Kidney epithelial cell (primary cell): ENCODE measurements at regions not wholly inside any gene's neighbourhood (a gene's known extent, or its start where the extent isn't known, plus 50 kb on each side); places are given as distances from the start of the nearest gene placed in this dataset.

Experiments used
- DNase-seq: peaks from one replicate; pipeline ENCODE4 v3.0.0-alpha.2; 2010; ENCODE audit warnings: low read depth
- H3K27me3 ChIP-seq: 2 replicates; pipeline ENCODE4 v1.6.0; 2011; ENCODE audit warnings: low read length; ENCODE audit not compliant: control insufficient read depth, insufficient read depth
- H3K36me3 ChIP-seq: 2 replicates; pipeline ENCODE4 v1.5.1; 2011; ENCODE audit warnings: low read length; ENCODE audit not compliant: control insufficient read depth, insufficient read depth
- H3K4me3 ChIP-seq: 2 replicates; pipeline ENCODE4 v1.5.1; 2011; ENCODE audit warnings: low read depth, mild to moderate bottlenecking, control low read depth, low read length
- CTCF ChIP-seq: IDR thresholded peaks from 2 replicates; pipeline ENCODE4 v1.5.1; 2011; ENCODE audit warnings: mild to moderate bottlenecking, moderate library complexity, low read length, control low read depth, inconsistent platforms; ENCODE audit not compliant: insufficient read depth, poor library complexity, severe bottlenecking

DNA sequence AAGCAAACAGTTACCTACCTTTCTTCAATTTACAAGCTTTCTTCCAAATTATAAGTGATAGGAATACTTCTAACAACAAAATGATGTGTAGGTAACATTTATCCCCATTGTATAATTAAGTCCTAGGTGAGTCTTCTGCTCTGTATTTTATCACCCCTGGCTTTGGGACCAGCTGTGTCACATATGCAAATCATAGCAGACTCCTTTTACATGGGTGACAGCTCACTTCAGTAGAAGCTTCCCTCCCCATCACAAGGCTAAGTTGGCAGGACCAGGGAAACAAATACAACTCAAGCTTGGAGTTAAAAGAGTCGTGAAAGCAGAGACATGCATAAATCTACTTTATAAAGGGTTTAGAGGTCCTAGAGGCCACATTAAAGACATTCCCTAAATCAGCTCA is 121.1 kb upstream of the RUNX1 start:
- Histone ChIP-seq H3K36me3 (no peaks in the 10 kb centered on the region), H3K4me3 (no peak overlapping the region), H3K27me3 (no peaks in the 10 kb centered on the region)
- DNase-seq = no peak
- TF ChIP-seq CTCF = no peak

DNA sequence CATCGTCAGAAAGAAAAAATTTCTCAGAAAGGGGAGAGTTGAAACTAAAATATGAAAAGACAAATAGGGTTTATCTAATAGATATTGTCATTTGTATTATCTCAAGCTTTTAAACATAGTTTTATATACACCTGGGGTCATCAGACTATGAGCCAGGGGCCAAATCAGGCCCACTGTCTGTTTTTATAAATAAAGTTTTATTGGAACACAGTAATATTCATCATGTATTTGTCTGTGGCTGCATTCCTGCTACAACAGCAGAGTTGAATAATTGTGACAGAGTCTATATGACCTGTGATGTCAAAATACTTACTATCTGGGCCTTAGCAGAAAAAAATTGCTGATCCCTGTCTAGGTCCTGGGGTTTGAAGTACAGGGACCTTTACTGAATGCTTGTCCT is 120.5 kb upstream of the RUNX1 start:
- no peak for DNase-seq
- no peak overlapping the region for H3K4me3 ChIP-seq
- no peaks in the 10 kb centered on the region for H3K27me3 ChIP-seq
- no peak for TF ChIP-seq CTCF
- no peaks in the 10 kb centered on the region for H3K36me3 ChIP-seq

DNA sequence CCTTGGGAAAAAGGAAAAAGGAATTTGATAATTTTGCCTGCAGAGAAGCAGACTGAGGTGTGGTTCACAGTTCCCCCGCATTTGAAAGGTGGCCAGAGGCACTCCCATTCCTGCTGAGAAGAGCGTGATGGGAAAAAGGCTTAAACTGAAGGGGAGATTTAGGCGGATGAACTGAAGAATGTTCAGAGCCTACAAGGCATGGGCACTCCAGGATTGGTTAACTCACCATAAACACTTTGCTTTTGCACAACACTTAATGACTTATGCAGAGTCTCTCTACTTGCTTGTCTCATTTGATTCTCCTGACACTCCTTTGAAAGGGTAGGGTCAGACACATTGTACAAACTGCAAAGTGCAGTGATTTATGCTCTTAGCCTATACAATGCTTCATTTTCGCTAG is 119.6 kb upstream of the RUNX1 start:
- Histone ChIP-seq H3K36me3 (no peaks in the 10 kb centered on the region), H3K27me3 (no peaks in the 10 kb centered on the region), H3K4me3 (no peak overlapping the region)
- DNase-seq = no peak
- no peak for TF ChIP-seq CTCF

DNA sequence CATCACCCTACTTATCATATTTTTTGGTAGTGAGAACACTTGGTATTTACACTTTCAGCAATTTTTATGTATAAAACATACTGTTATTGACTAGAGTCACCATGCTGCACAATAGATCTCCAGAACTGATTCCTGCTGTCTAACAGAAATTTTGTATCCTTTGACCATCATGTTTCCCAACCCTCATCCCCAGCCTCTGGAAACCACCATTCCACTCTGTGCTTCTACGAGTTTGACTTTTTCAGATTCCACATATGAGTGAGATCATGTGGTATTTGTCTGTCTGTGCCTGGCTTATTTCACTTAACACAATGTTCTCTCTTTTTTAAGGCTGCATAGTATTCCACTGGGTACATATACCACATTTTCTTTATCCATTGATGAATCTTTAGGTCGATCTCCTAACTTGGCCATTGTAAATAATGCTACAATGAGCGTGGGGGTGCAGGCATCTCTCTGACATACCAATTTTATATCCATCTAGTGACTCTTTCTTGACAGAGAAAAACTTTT is 115.9 kb upstream of the RUNX1 start:
- no peak overlapping the region for H3K4me3 ChIP-seq
- no peak for TF ChIP-seq CTCF
- H3K36me3 ChIP-seq = no peaks in the 10 kb centered on the region
- no peak for DNase-seq
- H3K27me3 ChIP-seq = no peaks in the 10 kb centered on the region

DNA sequence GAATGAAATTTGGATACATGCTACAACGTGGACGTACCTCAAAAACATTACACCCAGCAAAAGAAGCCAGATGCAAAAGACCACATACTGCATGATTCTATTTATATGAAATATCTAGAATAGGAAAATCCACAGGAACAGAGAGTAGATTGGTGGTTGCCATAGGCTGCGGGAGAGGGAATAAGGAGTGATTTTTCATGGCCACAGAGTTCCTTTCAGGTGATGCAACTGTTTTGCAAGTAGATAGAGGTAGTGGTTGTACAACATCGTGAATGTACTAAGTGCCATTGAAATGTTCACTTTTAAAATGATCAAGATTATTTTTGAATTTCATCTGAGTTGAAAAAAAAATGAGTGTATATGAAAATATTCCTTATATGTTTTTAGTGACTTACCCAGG is 115.3 kb upstream of the RUNX1 start:
- no peak for TF ChIP-seq CTCF
- Histone ChIP-seq H3K27me3 (no peaks in the 10 kb centered on the region), H3K4me3 (no peak overlapping the region), H3K36me3 (no peaks in the 10 kb centered on the region)
- no peak for DNase-seq

DNA sequence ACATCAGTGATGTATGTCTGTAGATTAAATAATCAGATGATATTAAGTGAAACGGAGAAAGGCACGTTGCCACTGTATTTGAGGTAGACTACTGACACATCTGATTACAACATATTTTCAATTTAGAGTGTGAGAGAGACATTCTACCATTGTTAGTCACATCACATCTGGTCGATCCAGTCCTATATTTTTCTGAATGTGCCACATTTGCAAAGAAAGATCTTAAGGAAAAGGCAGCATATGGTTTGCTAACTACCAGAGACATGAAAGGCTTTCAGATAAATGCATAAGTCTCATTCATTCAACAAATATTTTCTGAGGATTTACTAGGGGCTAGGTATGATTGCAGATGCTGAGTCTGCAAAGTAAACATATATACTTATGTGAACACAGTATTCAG is 114.3 kb upstream of the RUNX1 start:
- DNase-seq = no peak

More for the DNA sequence above, 114.3 kb upstream of the RUNX1 start:
- TF ChIP-seq CTCF = no peak
- Histone ChIP-seq H3K36me3 (no peaks in the 10 kb centered on the region), H3K4me3 (no peak overlapping the region), H3K27me3 (no peaks in the 10 kb centered on the region)
